Keratinocyte (primary cell): ENCODE measurements at regions not wholly inside any gene's neighbourhood (a gene's known extent, or its start where the extent isn't known, plus 50 kb on each side); places are given as distances from the start of the nearest gene placed in this dataset.

ENCODE experiments used
- DNase-seq: peaks from one replicate; pipeline ENCODE4 v3.0.0-alpha.2; 2011; ENCODE audit warnings: low read depth, missing footprints, low spot score
- FAIRE-seq: peaks from 2 replicates; lab custom pipeline; 2011; peaks lifted over from hg19 to GRCh38; lab: Jason Lieb, UNC
- H2AFZ ChIP-seq: 2 replicates; pipeline ENCODE4 v1.6.0; 2012; ENCODE audit warnings: low read length, control low read depth, inconsistent platforms; ENCODE audit not compliant: control insufficient read depth
- H3K27ac ChIP-seq: 2 replicates; pipeline ENCODE4 v1.5.1; 2011; ENCODE audit warnings: low read length; ENCODE audit not compliant: control insufficient read depth, insufficient read depth
- H3K27me3 ChIP-seq: 3 replicates; pipeline ENCODE4 v1.6.0; 2011; ENCODE audit warnings: low read length; ENCODE audit not compliant: control insufficient read depth, insufficient read depth; ENCODE audit errors: extremely low read depth
- H3K36me3 ChIP-seq, 2 experiments: 2 replicates in 1 of 2; 3 replicates in 1 of 2; pipeline ENCODE4 v1.5.1; 2011; ENCODE audit warnings: low read length in 2 of 2, mild to moderate bottlenecking in 1 of 2; ENCODE audit not compliant: control insufficient read depth in 2 of 2, insufficient read depth in 2 of 2; ENCODE audit errors: extremely low read depth in 1 of 2
- H3K4me1 ChIP-seq: 3 replicates; pipeline ENCODE4 v1.5.1; 2011; ENCODE audit warnings: low read length; ENCODE audit not compliant: control insufficient read depth, insufficient read depth; ENCODE audit errors: extremely low read depth
- H3K4me2 ChIP-seq: 3 replicates; pipeline ENCODE4 v1.6.0; 2011; ENCODE audit warnings: low read depth, low read length; ENCODE audit not compliant: control insufficient read depth, insufficient read depth; ENCODE audit errors: extremely low read depth
- H3K4me3 ChIP-seq, 3 experiments: fragments of 200-600 bp in 1 of 3; sonication (generic) in 1 of 3; 2 replicates in 2 of 3; 3 replicates in 1 of 3; pipeline ENCODE4 v1.5.1; 2011 to 2016; ENCODE audit warnings: low read length in 3 of 3, mild to moderate bottlenecking in 3 of 3, control low read depth in 2 of 3, inconsistent platforms in 1 of 3, low read depth in 1 of 3, mixed read lengths in 1 of 3, mixed run types in 1 of 3, moderate library complexity in 1 of 3; ENCODE audit not compliant: control insufficient read depth in 2 of 3, insufficient read depth in 2 of 3; ENCODE audit errors: extremely low read depth in 1 of 3
- H3K79me2 ChIP-seq: 2 replicates; pipeline ENCODE4 v1.6.0; 2012; ENCODE audit warnings: low read length; ENCODE audit not compliant: control insufficient read depth, insufficient read depth
- H3K9ac ChIP-seq: 3 replicates; pipeline ENCODE4 v1.6.0; 2011; ENCODE audit warnings: low read length; ENCODE audit not compliant: control insufficient read depth, insufficient read depth; ENCODE audit errors: extremely low read depth
- H3K9me1 ChIP-seq: 3 replicates; pipeline ENCODE4 v1.6.0; 2011; ENCODE audit warnings: low read length; ENCODE audit not compliant: control insufficient read depth, insufficient read depth; ENCODE audit errors: extremely low read depth
- H3K9me3 ChIP-seq: 2 replicates; pipeline ENCODE4 v1.5.1; 2012; ENCODE audit warnings: low read depth, low read length; ENCODE audit not compliant: control insufficient read depth
- H4K20me1 ChIP-seq: 3 replicates; pipeline ENCODE4 v1.6.0; 2011; ENCODE audit warnings: low read length; ENCODE audit not compliant: control insufficient read depth, insufficient read depth; ENCODE audit errors: extremely low read depth
- EZH2 ChIP-seq: IDR thresholded peaks from one replicate; pipeline ENCODE4 v1.6.1; 2012; ENCODE audit warnings: inconsistent platforms, mild to moderate bottlenecking, low read length, moderate library complexity
- dilution Hi-C: fragments of 300-500 bp; cut with MboI; formaldehyde crosslinking; loops from one replicate; pipeline ENCODE4 v1.7.0; 2020; ENCODE audit warnings: low sequenced_read_pairs; ENCODE audit not compliant: extremely low pct_ligation_motif_present
- TF ChIP-seq, protein P1 (sequence below), 3 experiments: IDR thresholded peaks in 1 of 3; conservative IDR thresholded peaks in 1 of 3; optimal IDR thresholded peaks in 1 of 3; 2 replicates in 2 of 3; 3 replicates in 1 of 3; pipeline versions ENCODE3 to v1.5.1; 2011; ENCODE audit warnings: low read length in 3 of 3, mild to moderate bottlenecking in 3 of 3, moderate library complexity in 2 of 3, control low read depth in 1 of 3, inconsistent platforms in 1 of 3; ENCODE audit not compliant: insufficient read depth in 2 of 3; ENCODE audit errors: extremely low read depth in 1 of 3

DNA sequence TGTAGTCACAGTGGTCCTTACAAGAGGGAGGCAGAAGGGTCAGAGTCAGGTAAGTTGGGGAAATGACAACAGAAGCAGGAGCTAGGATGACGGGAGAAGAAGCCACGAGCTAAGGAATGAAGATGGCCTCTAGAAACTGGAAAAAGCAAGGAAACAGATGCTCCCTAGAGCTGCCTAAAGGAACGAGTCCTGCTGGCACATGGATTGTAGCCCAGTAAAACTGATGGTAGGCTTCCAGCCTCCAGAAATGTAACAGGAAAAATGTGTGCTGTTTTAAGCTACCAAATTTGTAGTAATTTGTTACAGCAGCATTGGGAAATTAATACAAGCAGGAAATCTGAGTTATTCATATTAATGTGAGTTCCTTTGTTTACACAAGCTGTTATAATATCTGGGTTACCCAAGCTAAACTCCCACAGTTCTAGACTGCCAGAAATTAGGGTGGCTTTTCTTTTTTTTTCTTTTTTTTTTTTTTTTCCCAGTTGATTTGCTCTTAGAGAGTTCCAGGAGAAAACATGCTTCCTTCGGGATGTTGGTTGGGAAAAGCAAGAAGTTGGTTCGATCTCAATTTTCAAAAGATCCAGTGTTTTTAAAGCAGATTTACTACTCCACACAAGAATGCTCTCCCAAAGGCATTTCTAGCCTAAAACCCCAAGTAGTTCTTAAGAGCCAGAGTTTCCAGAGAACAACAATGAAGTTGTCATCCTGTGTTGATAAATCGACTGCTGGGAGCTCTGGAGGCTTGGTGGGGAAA lies 400.0 kb upstream of the SLC24A2 start:
- TF ChIP-seq, protein P1, sequence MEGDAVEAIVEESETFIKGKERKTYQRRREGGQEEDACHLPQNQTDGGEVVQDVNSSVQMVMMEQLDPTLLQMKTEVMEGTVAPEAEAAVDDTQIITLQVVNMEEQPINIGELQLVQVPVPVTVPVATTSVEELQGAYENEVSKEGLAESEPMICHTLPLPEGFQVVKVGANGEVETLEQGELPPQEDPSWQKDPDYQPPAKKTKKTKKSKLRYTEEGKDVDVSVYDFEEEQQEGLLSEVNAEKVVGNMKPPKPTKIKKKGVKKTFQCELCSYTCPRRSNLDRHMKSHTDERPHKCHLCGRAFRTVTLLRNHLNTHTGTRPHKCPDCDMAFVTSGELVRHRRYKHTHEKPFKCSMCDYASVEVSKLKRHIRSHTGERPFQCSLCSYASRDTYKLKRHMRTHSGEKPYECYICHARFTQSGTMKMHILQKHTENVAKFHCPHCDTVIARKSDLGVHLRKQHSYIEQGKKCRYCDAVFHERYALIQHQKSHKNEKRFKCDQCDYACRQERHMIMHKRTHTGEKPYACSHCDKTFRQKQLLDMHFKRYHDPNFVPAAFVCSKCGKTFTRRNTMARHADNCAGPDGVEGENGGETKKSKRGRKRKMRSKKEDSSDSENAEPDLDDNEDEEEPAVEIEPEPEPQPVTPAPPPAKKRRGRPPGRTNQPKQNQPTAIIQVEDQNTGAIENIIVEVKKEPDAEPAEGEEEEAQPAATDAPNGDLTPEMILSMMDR (optimal IDR thresholded peaks at IDR 0.05 in 1 of 3, IDR thresholded peaks at IDR 0.05 in 1 of 3, conservative IDR thresholded peaks at IDR 0.05 in 1 of 3; ENCODE audit: extremely low read depth in 1 of 3, insufficient read depth in 2 of 3, low read length in 3 of 3) = no peak
- no peak for TF ChIP-seq EZH2
- H3K4me1 ChIP-seq = no peaks in the 10 kb centered on the region
- H3K9me1 ChIP-seq = no peaks in the 10 kb centered on the region
- DNase-seq (no peak), FAIRE-seq (no peak)
- H2AFZ ChIP-seq = no peak overlapping the region
- H3K27ac ChIP-seq = no peak overlapping the region
- H3K9ac ChIP-seq = no peak overlapping the region
- H3K9me3 ChIP-seq = no peaks in the 10 kb centered on the region
- no peak overlapping the region for H3K4me3 ChIP-seq
- H3K36me3 ChIP-seq = no peaks in the 10 kb centered on the region
- no peaks in the 10 kb centered on the region for H3K27me3 ChIP-seq
- no peaks in the 10 kb centered on the region for H4K20me1 ChIP-seq
- H3K4me2 ChIP-seq = no peak overlapping the region
- dilution Hi-C loops = loop anchor here (25.0 kb wide), 1 partner anchor 251 kb away; no protein-coding TSS in a partner anchor
- no peaks in the 10 kb centered on the region for H3K79me2 ChIP-seq

DNA sequence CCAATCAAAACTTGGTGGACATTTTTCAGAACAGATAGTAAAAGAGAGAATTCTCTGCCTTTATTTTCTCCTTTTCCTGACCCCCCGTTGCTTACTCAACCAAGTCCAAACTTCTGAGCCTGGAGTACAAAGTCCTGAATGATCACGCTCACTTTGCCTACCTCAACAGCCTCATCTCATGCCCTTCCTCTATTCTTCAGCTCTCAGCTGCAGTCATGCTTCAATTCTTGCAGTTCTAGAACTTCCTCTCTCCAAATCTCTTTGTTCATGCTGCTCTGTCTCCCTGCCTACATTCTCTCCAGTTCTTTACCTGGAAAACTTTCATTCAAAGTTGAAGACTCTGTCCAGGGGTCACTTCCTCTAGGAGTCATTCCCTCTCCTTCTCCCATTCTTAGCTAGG lies 398.5 kb upstream of the SLC24A2 start:
- no peak for TF ChIP-seq EZH2
- TF ChIP-seq, protein P1 (optimal IDR thresholded peaks at IDR 0.05 in 1 of 3, IDR thresholded peaks at IDR 0.05 in 1 of 3, conservative IDR thresholded peaks at IDR 0.05 in 1 of 3; ENCODE audit: extremely low read depth in 1 of 3, insufficient read depth in 2 of 3, low read length in 3 of 3) = no peak
- H3K4me1 ChIP-seq = no peaks in the 10 kb centered on the region
- H3K4me3 ChIP-seq = no peak overlapping the region
- H3K36me3 ChIP-seq = no peaks in the 10 kb centered on the region
- H3K79me2 ChIP-seq = no peaks in the 10 kb centered on the region
- H3K9ac ChIP-seq = no peak overlapping the region
- no peak overlapping the region for H3K4me2 ChIP-seq
- FAIRE-seq (peak; percentile 13), DNase-seq (no peak)
- H4K20me1 ChIP-seq = no peaks in the 10 kb centered on the region
- H2AFZ ChIP-seq = no peak overlapping the region
- H3K9me1 ChIP-seq = no peaks in the 10 kb centered on the region
- dilution Hi-C loops = loop anchor here (25.0 kb wide), 1 partner anchor 250 kb away; no protein-coding TSS in a partner anchor
- no peak overlapping the region for H3K27ac ChIP-seq
- no peaks in the 10 kb centered on the region for H3K27me3 ChIP-seq
- no peaks in the 10 kb centered on the region for H3K9me3 ChIP-seq
